WTC11 (cell line): ENCODE measurements at regions not wholly inside any gene's neighbourhood (a gene's known extent, or its start where the extent isn't known, plus 50 kb on each side); places are given as distances from the start of the nearest gene placed in this dataset.

Experiments used
- CTCF ChIP-seq: fragments of 200-600 bp; IDR thresholded peaks from 2 replicates; pipeline ENCODE4 v1.8.0; 2022; ENCODE audit warnings: antibody characterized with exemption
- JUN ChIP-seq: sonication (generic); formaldehyde crosslinking; IDR thresholded peaks from 2 replicates; pipeline ENCODE4 v1.8.0; 2023; ENCODE audit warnings: mild to moderate bottlenecking, missing genetic modification reagents
- NFATC4 ChIP-seq: fragments of 250-450 bp; sonication (Bioruptor Pico); IDR thresholded peaks from 2 replicates; pipeline ENCODE4 v1.9.0; 2021; ENCODE audit warnings: mild to moderate bottlenecking
- RELA ChIP-seq: sonication (generic); formaldehyde crosslinking; IDR thresholded peaks from 2 replicates; pipeline ENCODE4 v1.8.1; 2022; ENCODE audit warnings: missing genetic modification reagents, mild to moderate bottlenecking, borderline replicate concordance
- SP1 ChIP-seq: sonication (generic); formaldehyde crosslinking; conservative IDR thresholded peaks from 2 replicates; pipeline ENCODE4 v1.8.1; 2022; ENCODE audit warnings: missing genetic modification reagents
- STAT6 ChIP-seq: sonication (generic); formaldehyde crosslinking; conservative IDR thresholded peaks from 2 replicates; pipeline ENCODE4 v1.8.1; 2023; ENCODE audit warnings: mild to moderate bottlenecking, low read depth, missing genetic modification reagents, moderate library complexity
- USF2 ChIP-seq: sonication (generic); formaldehyde crosslinking; IDR thresholded peaks from 2 replicates; pipeline ENCODE4 v1.8.1; 2023; ENCODE audit warnings: mild to moderate bottlenecking, missing genetic modification reagents, moderate library complexity
- ZBTB21 ChIP-seq: sonication (generic); formaldehyde crosslinking; IDR thresholded peaks from 2 replicates; pipeline ENCODE4 v1.8.1; 2023; ENCODE audit warnings: mild to moderate bottlenecking, missing genetic modification reagents, borderline replicate concordance
- ZNF396 ChIP-seq: fragments of 250-450 bp; sonication (Bioruptor Pico); IDR thresholded peaks from 2 replicates; pipeline ENCODE4 v1.8.0; 2021; ENCODE audit warnings: mild to moderate bottlenecking, moderate library complexity, borderline replicate concordance
- TF ChIP-seq, protein P1 (sequence below): sonication (generic); formaldehyde crosslinking; IDR thresholded peaks from 2 replicates; pipeline ENCODE4 v1.8.1; 2022; ENCODE audit warnings: low read depth, missing genetic modification reagents, borderline replicate concordance

DNA sequence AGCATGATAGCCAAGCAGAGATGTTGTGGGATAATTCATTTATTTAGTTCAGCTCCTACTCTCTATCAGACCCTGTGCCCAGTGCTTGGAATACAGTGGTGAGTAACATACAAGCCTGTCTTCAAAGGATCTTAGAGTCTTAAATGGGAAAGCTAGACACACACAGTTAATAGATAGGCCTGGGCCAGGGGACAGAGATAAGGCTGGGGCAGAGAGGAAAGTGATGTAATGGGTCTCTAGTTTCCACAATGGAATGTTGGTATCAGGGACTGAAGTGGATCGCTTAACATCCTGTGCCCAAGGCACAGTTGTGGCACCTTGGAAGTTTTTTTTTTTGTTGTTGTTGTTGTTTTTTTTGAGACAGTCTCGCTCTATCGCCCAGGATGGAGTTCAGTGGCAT is 79.9 kb upstream of the POLG start:
- TF ChIP-seq RELA (CRISPR knock-in tag) (no peak), CTCF (no peak; the same call in 1 of the 2 replicates), USF2 (CRISPR knock-in tag) (no peak), JUN (CRISPR knock-in tag) (no peak), SP1 (no peak), STAT6 (CRISPR knock-in tag) (no peak), ZBTB21 (CRISPR knock-in tag) (no peak), NFATC4 (no peak), ZNF396 (CRISPR knock-in tag) (no peak)
- TF ChIP-seq, protein P1, sequence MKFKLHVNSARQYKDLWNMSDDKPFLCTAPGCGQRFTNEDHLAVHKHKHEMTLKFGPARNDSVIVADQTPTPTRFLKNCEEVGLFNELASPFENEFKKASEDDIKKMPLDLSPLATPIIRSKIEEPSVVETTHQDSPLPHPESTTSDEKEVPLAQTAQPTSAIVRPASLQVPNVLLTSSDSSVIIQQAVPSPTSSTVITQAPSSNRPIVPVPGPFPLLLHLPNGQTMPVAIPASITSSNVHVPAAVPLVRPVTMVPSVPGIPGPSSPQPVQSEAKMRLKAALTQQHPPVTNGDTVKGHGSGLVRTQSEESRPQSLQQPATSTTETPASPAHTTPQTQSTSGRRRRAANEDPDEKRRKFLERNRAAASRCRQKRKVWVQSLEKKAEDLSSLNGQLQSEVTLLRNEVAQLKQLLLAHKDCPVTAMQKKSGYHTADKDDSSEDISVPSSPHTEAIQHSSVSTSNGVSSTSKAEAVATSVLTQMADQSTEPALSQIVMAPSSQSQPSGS (CRISPR knock-in tag): no peak
